Esophagus (tissue), 2 donors: ENCODE measurements at regions not wholly inside any gene's neighbourhood (a gene's known extent, or its start where the extent isn't known, plus 50 kb on each side); places are given as distances from the start of the nearest gene placed in this dataset.

Experiments used
- H3K27ac ChIP-seq, 2 donors: one replicate each; pipeline ENCODE4 v1.5.1; 2013; ENCODE audit warnings: low read depth in 2 of 2, mild to moderate bottlenecking in 2 of 2, inconsistent platforms in 1 of 2, low read length in 1 of 2, moderate library complexity in 1 of 2
- H3K27me3 ChIP-seq, 2 donors: one replicate each; pipeline ENCODE4 v1.6.1; 2013; ENCODE audit warnings: low read length in 2 of 2, control low read depth in 1 of 2, mild to moderate bottlenecking in 1 of 2; ENCODE audit not compliant: insufficient read depth in 2 of 2, control insufficient read depth in 1 of 2
- H3K36me3 ChIP-seq, 2 donors: one replicate each; pipeline ENCODE4 v1.6.1; 2013; ENCODE audit warnings: low read length in 1 of 2; ENCODE audit not compliant: control insufficient read depth in 2 of 2, insufficient read depth in 2 of 2
- H3K4me1 ChIP-seq, 2 donors: one replicate each; pipeline ENCODE4 v1.6.1; 2013; ENCODE audit warnings: low read length in 1 of 2; ENCODE audit not compliant: control insufficient read depth in 2 of 2, insufficient read depth in 2 of 2
- H3K4me3 ChIP-seq, 2 donors: one replicate each; pipeline ENCODE4 v1.5.1; 2013; ENCODE audit warnings: low read length in 2 of 2, mild to moderate bottlenecking in 2 of 2, low read depth in 1 of 2, moderate library complexity in 1 of 2
- H3K9me3 ChIP-seq, 2 donors: one replicate each; pipeline ENCODE4 v1.6.1; 2013; ENCODE audit warnings: mild to moderate bottlenecking in 2 of 2, low read depth in 1 of 2, low read length in 1 of 2, moderate library complexity in 1 of 2; ENCODE audit not compliant: control insufficient read depth in 2 of 2, insufficient read depth in 1 of 2
- WGBS, 2 donors: extraction: QIAGEN DNeasy Blood & Tissue Kit; methylation state at CpG; one replicate each; pipeline ENCODE4 v1.1.7; 2013; 5-methylcytosine and 5-hydroxymethylcytosine counted together
- donor health status: healthy with polysubstance abuse.
- donor health status: Bipolar disorder and iron deficiency.

GRCh38 chr14:100981809-100982208 is 78.3 kb upstream of the RTL1 start:
- 80 to 82% methylated on average over 3 of the region's 3 CpGs for WGBS, 2 donors
- Histone ChIP-seq H3K9me3 (no peaks in the 10 kb centered on the region), H3K4me3 (no peak overlapping the region), H3K27ac (no peak overlapping the region), H3K4me1 (no peaks in the 10 kb centered on the region), H3K27me3 (no peaks in the 10 kb centered on the region), H3K36me3 (no peaks in the 10 kb centered on the region)

DNA sequence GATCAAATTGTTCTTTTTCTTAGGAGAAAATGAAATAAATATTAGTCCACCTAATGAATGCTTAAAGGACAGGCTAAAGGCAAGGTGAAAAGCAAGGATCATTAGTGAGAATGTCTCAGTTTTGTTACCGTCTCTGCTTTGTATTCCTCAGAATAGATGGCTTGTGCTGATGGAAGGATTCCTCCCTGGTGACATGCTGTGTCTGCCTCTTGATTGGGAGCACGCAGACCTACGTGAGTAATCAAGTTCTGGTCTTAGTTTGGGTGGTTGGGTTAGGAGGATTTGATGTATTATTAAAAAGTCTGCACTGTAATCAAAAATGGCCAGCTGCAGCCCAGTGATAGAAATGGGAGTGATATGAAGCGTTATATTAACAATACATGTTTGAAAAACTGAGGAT is 78.8 kb upstream of the RTL1 start:
- 79 to 85% methylated on average over 4 of the region's 4 CpGs for WGBS, 2 donors
- Histone ChIP-seq H3K27ac (no peak overlapping the region), H3K27me3 (no peaks in the 10 kb centered on the region), H3K36me3 (no peaks in the 10 kb centered on the region), H3K9me3 (no peaks in the 10 kb centered on the region), H3K4me1 (no peaks in the 10 kb centered on the region), H3K4me3 (no peak overlapping the region)

- Histone ChIP-seq H3K4me3 (no peak overlapping the region), H3K4me1 (no peaks in the 10 kb centered on the region), H3K36me3 (no peaks in the 10 kb centered on the region), H3K27me3 (no peaks in the 10 kb centered on the region), H3K9me3 (no peaks in the 10 kb centered on the region), H3K27ac (no peak overlapping the region)
- 69 to 78% methylated on average over 6 of the region's 6 CpGs for WGBS, 2 donors
Measured at GRCh38 chr14:100982762-100983161, 79.2 kb upstream of the RTL1 start.

GRCh38 chr14:100983710-100984109 is 80.2 kb upstream of the RTL1 start:
- no peak overlapping the region for H3K27ac ChIP-seq
- H3K36me3 ChIP-seq = no peaks in the 10 kb centered on the region
- 87% methylated on average over 5 of the region's 5 CpGs for WGBS, 2 donors
- H3K4me1 ChIP-seq = no peaks in the 10 kb centered on the region
- H3K27me3 ChIP-seq = no peaks in the 10 kb centered on the region
- H3K9me3 ChIP-seq = no peaks in the 10 kb centered on the region
- H3K4me3 ChIP-seq = no peak overlapping the region

DNA sequence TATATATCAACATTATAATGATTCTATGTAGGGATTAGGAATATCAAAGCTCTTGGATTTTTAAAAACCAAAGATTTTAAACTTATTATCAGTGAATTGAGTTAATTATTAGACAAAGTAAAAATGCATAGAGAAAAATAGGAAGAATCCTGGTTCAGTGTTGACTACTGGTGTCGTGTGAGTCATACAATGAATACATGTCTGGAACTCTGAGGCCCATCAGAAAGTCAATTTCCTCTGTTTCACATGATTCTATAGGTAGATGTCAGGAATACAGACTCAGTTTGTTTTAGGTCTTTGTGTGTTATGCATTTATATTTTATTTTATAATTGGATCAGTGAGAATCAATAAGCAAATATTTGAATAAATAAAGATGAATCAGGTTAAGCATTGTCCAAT is 84.5 kb upstream of the RTL1 start:
- 65 to 78% methylated on average over 1 of the region's 1 CpG for WGBS, 2 donors
- Histone ChIP-seq H3K27me3 (no peaks in the 10 kb centered on the region), H3K4me3 (no peak overlapping the region), H3K36me3 (no peaks in the 10 kb centered on the region), H3K4me1 (no peaks in the 10 kb centered on the region), H3K9me3 (no peaks in the 10 kb centered on the region), H3K27ac (no peak overlapping the region)

DNA sequence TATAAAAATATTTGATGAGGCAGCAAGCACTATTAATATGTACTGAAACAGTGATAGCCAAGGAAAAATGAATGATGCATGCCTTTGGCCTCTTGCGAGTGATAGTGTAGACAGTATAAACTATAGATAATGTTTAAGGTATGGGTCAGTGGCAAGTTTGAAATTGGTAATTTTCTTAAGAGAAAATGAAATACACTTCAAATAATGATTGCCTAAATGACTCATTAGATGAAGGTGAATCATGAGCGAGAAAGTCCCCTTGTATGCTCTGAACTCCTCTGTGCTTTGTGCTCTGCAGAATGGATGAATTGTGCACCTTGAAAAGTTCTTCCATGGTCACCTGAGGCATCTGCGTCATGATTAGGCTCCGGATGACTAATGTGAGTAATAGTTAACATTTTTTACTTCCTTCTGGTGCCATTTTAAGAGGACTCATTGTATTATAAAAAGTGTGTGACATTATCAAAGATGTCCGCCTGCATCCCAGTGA is 84.9 kb upstream of the RTL1 start:
- Histone ChIP-seq H3K4me3 (no peak overlapping the region), H3K36me3 (no peaks in the 10 kb centered on the region), H3K27me3 (no peaks in the 10 kb centered on the region), H3K27ac (no peak overlapping the region), H3K4me1 (no peaks in the 10 kb centered on the region), H3K9me3 (no peaks in the 10 kb centered on the region)
- WGBS, 2 donors = 62 to 68% methylated on average over 5 of the region's 5 CpGs

GRCh38 chr14:100988956-100989355 is 85.4 kb upstream of the RTL1 start:
- H3K36me3 ChIP-seq = no peaks in the 10 kb centered on the region
- no peaks in the 10 kb centered on the region for H3K9me3 ChIP-seq
- 85 to 86% methylated on average over 4 of the region's 4 CpGs for WGBS, 2 donors
- no peak overlapping the region for H3K27ac ChIP-seq
- H3K4me3 ChIP-seq = no peak overlapping the region
- H3K4me1 ChIP-seq = no peaks in the 10 kb centered on the region
- no peaks in the 10 kb centered on the region for H3K27me3 ChIP-seq

- WGBS, 2 donors = 57 to 68% methylated on average over 1 of the region's 1 CpG
- Histone ChIP-seq H3K9me3 (no peaks in the 10 kb centered on the region), H3K4me3 (no peak overlapping the region), H3K36me3 (no peaks in the 10 kb centered on the region), H3K27ac (no peak overlapping the region), H3K4me1 (no peaks in the 10 kb centered on the region), H3K27me3 (no peaks in the 10 kb centered on the region)
Measured at GRCh38 chr14:100989924-100990323, 86.4 kb upstream of the RTL1 start.

- no peaks in the 10 kb centered on the region for H3K4me1 ChIP-seq
- no peak overlapping the region for H3K4me3 ChIP-seq
- WGBS, 2 donors = 53 to 68% methylated on average over 5 of the region's 5 CpGs
- H3K9me3 ChIP-seq = no peaks in the 10 kb centered on the region
- H3K27ac ChIP-seq = no peak overlapping the region
- no peaks in the 10 kb centered on the region for H3K27me3 ChIP-seq
- no peaks in the 10 kb centered on the region for H3K36me3 ChIP-seq
Measured at GRCh38 chr14:100994082-100994481, 90.6 kb upstream of the RTL1 start.

DNA sequence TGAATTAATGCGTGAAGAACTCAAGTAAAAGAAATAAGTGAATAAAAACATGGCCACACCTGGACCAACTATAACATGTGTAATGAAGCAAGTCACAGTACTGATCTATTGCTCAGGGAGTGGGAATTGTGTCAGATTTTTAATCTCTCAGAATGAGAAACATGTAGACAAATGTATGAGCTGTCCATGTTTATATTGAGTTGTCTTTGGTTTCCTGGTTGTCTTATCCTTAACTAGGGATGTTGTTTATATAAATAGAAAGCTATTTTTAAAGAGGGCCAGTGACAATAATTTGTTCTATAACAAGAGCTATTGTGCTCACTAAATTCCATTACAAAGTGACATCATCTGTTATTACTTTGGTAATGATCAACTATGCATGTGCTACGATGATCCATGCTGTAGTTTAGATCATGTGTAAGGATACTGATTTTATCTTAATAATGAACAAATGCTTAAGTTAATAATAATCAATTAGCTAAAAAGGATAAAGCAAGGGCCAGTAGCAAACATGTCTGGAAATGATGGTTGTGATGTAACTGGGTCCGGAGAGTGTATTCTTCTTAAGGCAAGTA is 91.3 kb upstream of the RTL1 start:
- no peak overlapping the region for H3K4me3 ChIP-seq
- no peak overlapping the region for H3K27ac ChIP-seq
- no peaks in the 10 kb centered on the region for H3K27me3 ChIP-seq
- H3K36me3 ChIP-seq = no peaks in the 10 kb centered on the region
- H3K4me1 ChIP-seq = no peaks in the 10 kb centered on the region
- no peaks in the 10 kb centered on the region for H3K9me3 ChIP-seq
- WGBS, 2 donors = 69 to 78% methylated on average over 3 of the region's 3 CpGs
